A673 (cell line): ENCODE measurements at regions not wholly inside any gene's neighbourhood (a gene's known extent, or its start where the extent isn't known, plus 50 kb on each side); places are given as distances from the start of the nearest gene placed in this dataset.

ENCODE experiments used
- CTCF ChIP-seq: fragments of 300-800, 200-600 bp; sonication (generic); conservative IDR thresholded peaks from 2 replicates; pipeline ENCODE4 v1.5.1; 2017; ENCODE audit warnings: low read depth, mild to moderate bottlenecking, antibody characterized with exemption, low read length, moderate library complexity, mixed read lengths
- EZH2 ChIP-seq: fragments of 200-600 bp; sonication (generic); IDR thresholded peaks from 2 replicates; pipeline ENCODE4 v1.6.1; 2017; ENCODE audit warnings: borderline replicate concordance, low read depth, mild to moderate bottlenecking, mixed read lengths, antibody characterized with exemption, low read length; ENCODE audit not compliant: poor library complexity, severe bottlenecking

DNA sequence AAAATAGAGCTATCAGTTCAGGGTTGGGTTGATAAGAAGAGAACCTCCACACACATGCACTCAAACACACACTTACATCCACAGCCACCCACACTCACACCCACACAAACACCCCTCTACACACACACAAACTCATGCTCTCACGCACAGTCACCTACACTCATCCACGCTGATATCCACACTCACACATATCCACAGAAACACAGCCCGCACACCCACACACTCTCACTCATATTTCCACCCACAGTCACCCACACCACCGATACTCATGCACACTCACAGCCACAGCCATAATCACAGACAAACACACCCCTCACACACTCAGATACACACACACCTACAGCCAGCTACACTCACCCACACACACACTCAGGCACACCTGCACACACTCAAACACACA is 333.0 kb upstream of the TPK1 start:
- TF ChIP-seq CTCF (no peak), EZH2 (no peak)
